Medulla oblongata (tissue), 1 donor: ENCODE measurements at regions not wholly inside any gene's neighbourhood (a gene's known extent, or its start where the extent isn't known, plus 50 kb on each side); places are given as distances from the start of the nearest gene placed in this dataset.

ENCODE experiments used
- DNase-seq: peaks from one replicate; pipeline ENCODE4 v3.0.0-alpha.2; 2015; ENCODE audit errors: extremely low spot score

GRCh38 chr2:2719781-2720180, 388.7 kb upstream of the MYT1L start:
- DNase-seq = no peak

- no peak for DNase-seq
Measured at GRCh38 chr2:2719015-2719414, 387.9 kb upstream of the MYT1L start.

DNA sequence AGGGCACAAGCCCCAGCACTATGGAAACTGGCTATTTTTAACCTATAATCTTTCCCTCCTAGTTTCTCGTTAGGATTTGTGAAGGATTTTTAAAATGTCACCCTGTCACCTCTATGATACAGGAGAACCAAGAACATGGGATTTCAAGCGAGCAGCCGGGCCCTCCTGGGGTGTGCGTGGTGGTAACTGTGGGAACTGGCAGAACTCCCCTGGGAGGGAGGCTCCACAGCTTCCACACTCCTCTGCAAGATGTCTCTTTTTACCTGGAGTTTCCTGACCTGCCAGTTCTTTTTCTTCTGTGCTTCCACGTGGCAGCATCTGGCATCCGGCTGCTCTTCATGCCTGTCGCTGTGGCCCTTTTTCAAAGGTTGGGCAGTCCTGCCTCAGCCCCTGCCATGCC, 386.3 kb upstream of the MYT1L start:
- DNase-seq = no peak

GRCh38 chr2:2716771-2717170, 385.7 kb upstream of the MYT1L start:
- DNase-seq = no peak

DNA sequence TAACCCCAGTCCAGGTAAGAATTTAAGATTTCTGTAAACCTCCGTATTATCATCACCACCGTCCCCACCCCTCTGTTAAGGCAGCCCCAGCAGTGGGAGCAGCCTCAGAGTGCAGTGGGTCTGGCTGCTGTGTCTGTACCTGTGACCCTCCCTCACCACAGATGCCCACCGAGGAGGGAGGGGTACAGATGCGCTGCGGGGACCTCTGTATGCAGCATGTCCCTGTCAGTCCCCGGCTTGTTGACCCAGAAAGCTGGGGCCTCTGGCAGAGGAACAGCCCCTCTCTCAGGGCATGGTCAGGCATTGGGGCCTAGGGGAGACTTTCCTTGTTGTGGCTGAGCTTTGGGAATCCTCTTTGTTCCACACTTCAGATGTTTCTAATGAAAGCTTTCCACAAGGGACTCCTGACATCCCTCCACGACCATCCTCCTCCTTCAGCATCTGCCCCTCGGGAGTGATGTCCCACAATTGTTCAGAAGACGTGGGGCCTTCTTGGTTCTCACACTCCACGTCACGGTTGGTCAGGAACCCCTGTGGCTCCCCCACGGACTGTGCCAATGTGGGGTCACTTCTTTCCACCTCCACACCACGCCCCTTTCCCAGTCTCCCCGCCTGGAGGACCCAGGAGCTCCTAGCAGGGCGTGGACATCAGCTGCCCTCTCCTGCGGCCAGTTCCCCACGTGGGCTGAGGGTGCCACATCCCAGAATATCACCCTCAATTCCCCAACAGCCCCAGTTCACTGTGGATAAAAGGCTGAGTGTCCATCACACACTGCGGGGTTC, 384.2 kb upstream of the MYT1L start:
- DNase-seq = no peak

DNA sequence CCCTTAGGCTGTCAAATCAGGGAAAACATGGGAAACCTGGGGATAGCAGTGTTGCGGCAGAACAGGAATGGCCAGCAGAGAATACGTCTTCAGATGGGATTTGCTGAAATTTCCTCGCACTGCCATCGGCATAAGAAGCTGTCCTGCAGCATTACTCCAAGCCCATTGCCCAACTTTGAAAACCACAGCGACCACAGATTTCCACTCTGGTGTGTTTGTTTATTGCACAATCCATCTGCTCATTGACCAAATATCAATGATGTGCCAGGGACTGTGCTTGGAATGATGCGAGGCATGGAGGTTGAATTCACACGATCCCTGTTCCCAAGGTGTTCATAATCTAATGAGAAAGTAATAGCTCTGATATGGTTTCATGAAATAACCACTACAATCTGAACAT, 383.3 kb upstream of the MYT1L start:
- no peak for DNase-seq

GRCh38 chr2:2709431-2709770, 378.3 kb upstream of the MYT1L start:
- DNase-seq = no peak

GRCh38 chr2:2708575-2709430, 377.7 kb upstream of the MYT1L start:
- no peak for DNase-seq

DNA sequence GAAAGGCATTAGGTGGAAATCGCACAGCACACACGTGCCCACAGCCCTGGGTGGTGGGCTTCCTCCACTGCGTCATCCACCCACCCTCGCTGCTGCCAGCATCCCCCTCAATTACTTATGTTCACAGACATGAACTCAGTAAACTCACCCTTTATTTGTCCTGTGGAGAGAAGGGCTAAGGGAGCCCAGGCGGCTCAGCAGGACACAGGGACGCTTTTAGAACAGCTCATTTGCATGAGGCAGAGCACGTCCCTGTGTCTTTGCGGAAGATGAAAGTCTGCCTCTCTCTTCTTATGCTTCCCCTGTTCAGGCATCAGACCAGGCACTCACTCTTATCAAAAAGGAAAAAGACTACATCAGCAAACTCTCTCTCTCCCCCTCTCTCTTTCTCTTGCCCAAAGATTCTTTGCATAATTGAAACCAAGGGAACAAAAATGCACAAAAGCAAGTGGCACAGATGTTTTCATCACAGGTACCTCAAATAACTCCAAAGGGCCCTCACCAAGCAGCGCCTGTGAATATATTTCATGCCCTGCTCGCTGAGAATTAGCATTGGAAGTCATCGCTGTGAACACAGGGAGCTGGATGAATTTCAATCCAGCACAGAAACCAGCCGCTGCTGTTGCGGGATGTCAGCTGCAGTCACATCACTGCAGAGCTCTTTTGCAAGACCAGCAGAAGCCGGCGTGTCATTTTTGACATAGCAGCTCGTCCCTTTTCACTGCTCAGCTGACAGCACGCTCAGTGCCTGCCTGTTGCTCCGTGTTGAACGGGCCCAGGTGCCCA, 376.3 kb upstream of the MYT1L start:
- peak; percentile 19 for DNase-seq

GRCh38 chr2:2706306-2706705, 375.2 kb upstream of the MYT1L start:
- no peak for DNase-seq

DNA sequence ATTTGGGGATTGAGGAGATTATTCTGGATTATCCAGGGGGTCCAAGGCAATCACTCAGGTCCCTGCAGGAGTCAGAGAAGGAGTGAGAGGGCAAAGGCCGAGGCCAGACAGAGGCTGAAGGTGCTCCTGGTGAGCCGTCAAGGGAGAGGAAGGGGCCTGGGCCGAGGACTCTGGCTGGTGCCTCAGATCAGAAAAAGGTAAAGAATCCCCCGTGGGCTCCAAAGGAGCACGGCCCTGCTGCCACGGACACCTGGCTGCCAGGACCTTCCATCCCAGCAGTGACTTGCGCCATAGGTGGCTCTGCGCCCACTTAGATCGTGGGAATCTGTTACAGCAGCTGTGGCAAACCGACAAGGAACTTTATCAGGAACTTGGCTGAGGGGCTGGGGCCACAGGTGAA, 374.8 kb upstream of the MYT1L start:
- no peak for DNase-seq

DNA sequence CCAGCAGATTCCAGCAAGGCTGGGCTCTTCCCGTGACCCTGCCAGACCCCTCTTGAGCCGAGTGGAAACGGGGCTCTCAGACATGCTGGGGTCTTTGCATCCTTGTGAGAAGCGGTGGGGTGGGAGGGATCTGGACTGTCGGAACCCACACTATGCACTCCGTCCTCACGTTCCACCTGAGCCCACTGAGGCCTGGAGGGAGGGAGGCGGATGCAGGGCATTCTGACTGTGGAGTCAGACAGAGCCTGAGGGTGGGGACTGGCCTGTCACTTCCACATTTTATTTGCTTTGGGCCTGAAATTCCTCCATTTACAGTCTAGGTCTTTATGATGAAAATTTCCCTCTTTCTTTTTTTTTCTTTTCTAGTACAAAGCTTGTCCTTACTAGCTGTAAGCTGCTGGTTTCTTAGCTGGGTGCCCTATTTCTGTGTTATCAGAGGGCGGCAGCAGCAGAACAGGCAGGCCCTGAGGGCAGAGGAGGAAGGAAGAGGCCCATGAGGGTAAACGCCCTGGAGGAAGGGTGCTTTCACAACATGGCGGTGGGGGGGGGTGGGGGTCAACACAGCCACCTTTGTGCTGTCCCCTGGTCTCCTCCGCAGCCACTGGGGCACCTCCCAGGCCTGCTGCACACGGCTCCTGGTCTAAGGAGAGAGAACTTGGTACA, 373.5 kb upstream of the MYT1L start:
- no peak for DNase-seq

- no peak for DNase-seq
Measured at GRCh38 chr2:2703762-2704427, 372.8 kb upstream of the MYT1L start.

- DNase-seq = no peak
Measured at GRCh38 chr2:2703172-2703571, 372.1 kb upstream of the MYT1L start.

- DNase-seq = no peak
Measured at GRCh38 chr2:2702385-2702784, 371.3 kb upstream of the MYT1L start.

DNA sequence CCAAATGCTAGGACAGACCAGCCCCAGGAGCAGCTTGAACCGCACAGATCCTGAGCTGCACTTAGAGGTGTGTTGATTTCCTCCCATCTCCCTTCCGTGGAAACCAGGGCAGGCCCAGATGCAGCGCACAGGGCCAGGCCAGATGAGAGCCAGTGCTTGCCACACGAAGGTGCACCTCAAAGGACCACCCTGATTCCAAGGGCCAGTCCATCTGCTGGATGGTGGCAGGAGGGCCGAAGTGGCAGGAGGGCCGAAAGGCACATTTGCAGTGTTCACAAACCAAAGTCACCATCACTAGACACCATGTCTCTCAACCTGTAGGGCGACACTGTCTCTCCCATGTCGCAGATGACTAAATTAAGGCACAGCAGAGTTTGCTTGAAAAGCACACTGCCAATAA, 370.7 kb upstream of the MYT1L start:
- no peak for DNase-seq

GRCh38 chr2:2701176-2701781, 370.2 kb upstream of the MYT1L start:
- no peak for DNase-seq

- no peak for DNase-seq
Measured at GRCh38 chr2:2699121-2699505, 368.0 kb upstream of the MYT1L start.

GRCh38 chr2:2698182-2699120, 367.4 kb upstream of the MYT1L start:
- peak; percentile 10 for DNase-seq
